ENCODE measurements at regions not wholly inside any gene's neighbourhood (a gene's known extent, or its start where the extent isn't known, plus 50 kb on each side); places are given as distances from the start of the nearest gene placed in this dataset.

DNA sequence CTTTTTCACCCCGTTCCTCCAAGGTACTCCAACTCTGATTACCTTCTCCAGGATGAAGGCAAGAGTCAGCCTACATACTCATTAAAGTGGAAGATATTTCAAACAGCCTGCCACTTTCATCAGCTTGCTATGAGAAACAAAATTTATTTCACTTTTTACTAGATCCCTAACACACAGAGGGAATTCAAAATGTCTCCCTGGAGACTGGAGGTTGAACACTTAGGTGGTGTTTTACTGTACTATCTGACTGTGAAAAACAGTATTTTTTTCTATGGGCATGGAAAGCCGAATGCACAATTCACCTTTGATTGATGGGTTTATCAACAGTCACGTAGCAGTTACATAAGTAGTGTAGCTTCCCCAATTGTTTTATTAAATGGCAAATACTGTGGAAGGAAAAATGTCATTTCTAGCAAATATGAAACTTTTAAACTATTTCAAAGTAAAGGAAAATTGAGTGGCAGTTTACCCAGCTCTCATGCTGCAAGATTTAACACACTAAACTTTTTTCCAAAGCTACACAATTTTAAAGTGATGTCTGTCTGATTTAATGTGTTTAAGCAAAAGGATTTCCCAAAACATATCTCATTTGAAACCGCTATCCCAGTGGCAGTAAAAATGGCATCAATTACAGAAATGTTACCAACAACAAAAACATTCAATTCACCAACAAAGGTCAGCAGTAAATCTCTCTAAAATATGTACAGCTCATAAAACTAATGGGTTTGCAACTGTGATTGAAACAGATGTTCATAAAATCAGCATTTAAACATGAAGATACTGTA, 125.0 kb upstream of the TLE4 start:
- H3K4me3 ChIP-seq (ENCODE audit: low read depth, low read length) = no peak overlapping the region
- DNase-seq (ENCODE audit: low read depth) = no peak
- TF ChIP-seq, protein P1, sequence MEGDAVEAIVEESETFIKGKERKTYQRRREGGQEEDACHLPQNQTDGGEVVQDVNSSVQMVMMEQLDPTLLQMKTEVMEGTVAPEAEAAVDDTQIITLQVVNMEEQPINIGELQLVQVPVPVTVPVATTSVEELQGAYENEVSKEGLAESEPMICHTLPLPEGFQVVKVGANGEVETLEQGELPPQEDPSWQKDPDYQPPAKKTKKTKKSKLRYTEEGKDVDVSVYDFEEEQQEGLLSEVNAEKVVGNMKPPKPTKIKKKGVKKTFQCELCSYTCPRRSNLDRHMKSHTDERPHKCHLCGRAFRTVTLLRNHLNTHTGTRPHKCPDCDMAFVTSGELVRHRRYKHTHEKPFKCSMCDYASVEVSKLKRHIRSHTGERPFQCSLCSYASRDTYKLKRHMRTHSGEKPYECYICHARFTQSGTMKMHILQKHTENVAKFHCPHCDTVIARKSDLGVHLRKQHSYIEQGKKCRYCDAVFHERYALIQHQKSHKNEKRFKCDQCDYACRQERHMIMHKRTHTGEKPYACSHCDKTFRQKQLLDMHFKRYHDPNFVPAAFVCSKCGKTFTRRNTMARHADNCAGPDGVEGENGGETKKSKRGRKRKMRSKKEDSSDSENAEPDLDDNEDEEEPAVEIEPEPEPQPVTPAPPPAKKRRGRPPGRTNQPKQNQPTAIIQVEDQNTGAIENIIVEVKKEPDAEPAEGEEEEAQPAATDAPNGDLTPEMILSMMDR (conservative IDR thresholded peaks at IDR 0.05; ENCODE audit: low read depth, low read length) = no peak

DNA sequence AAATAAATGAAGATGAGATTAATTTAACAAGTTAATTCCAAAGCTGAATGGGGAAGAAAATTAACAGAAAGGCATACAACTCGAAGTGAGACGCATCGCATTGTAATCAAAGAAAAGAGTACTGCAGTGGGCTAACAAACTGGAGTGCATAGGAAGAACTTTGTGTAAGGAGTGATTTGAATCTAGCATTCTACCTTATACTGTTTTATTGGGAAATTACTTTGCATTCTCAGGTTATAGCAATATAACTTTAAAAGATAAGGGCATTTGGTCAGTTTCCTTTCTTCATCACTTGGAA, 124.5 kb upstream of the TLE4 start:
- H3K4me3 ChIP-seq (ENCODE audit: low read depth, low read length) = no peak overlapping the region
- TF ChIP-seq, protein P1 (conservative IDR thresholded peaks at IDR 0.05; ENCODE audit: low read depth, low read length) = no peak
- no peak for DNase-seq (ENCODE audit: low read depth)

DNA sequence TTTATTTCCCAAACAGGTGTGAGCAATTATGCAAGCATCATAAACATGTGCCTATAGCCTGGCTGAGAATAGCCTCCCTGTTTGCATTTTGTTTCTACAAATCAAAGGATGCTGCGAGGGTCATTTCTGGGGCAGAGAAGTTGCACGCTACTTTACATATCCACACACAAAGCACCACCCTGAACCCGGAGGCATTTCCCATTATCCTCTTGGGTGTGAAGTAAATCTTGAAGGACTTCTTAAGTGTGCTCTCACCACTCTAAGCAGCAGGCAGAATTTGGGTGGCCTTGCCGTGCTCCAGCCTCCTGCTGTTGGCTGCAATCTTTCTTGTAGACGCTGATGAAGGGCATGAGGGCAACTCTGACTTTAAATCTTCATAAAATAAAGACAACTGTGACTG, 124.0 kb upstream of the TLE4 start:
- DNase-seq (ENCODE audit: low read depth) = no peak
- TF ChIP-seq, protein P1 (conservative IDR thresholded peaks at IDR 0.05; ENCODE audit: low read depth, low read length) = no peak
- H3K4me3 ChIP-seq (ENCODE audit: low read depth, low read length) = no peak overlapping the region

DNA sequence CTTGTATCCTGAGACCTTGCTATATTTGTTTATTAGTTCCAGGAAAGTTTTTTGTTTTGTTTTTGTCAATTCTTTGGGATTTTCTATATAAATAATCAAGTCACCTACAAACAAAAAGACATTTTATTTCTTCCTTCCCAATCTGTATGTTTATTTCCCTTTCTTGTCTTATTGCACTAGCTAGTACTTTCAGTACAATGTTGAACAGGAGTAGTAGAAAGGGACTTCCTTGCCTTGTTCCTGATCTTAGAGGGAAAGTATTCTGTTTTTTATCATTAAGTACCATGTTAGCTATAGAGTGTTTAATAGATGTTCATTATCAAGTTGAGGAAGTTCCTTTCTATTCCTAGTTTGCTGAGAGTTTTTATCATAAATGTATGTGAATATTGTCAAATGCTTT, 119.5 kb upstream of the TLE4 start:
- DNase-seq (ENCODE audit: low read depth) = no peak
- TF ChIP-seq, protein P1 (conservative IDR thresholded peaks at IDR 0.05; ENCODE audit: low read depth, low read length) = no peak
- no peak overlapping the region for H3K4me3 ChIP-seq (ENCODE audit: low read depth, low read length)

DNA sequence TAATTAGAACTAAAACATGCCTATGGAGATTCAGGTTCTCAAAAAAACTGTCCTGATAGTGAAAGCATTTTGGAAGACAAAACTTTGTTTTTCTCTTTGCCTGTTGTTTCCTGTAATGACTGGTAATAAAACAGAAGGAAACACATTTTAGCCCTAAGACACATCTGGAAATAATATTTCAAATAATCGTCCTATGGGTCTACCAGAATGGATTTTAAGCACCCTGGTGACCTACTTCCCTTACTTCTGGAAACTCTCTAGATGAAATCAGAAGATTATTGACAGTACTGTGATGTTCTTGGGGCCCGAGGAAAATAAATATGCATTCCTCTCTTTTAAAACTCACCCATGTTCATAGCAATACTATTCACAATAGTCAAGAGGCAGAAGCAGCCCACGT, 110.1 kb upstream of the TLE4 start:
- TF ChIP-seq, protein P1 (conservative IDR thresholded peaks at IDR 0.05; ENCODE audit: low read depth, low read length) = no peak
- H3K4me3 ChIP-seq (ENCODE audit: low read depth, low read length) = no peak overlapping the region
- DNase-seq (ENCODE audit: low read depth) = no peak

DNA sequence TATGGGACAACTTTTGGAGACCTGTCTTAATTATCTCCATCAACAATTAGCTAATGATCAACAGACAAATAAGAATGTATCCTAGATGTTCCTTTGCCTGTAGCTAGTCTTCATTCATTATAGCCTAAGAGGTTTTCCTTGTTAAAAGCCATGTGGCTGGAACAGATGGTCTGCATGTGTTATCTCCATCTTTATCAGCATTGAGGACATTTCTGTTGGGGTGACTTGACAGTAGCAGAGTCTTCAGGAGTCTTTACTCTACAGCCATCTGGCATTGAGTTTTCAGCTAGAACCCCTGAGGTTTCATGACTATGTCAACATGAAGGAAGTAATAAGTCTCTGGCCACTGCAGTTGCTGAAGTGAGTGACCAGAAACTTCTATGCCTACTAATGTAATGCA, 106.6 kb upstream of the TLE4 start:
- TF ChIP-seq, protein P1 (conservative IDR thresholded peaks at IDR 0.05; ENCODE audit: low read depth, low read length) = no peak
- DNase-seq (ENCODE audit: low read depth) = no peak
- H3K4me3 ChIP-seq (ENCODE audit: low read depth, low read length) = no peak overlapping the region

DNA sequence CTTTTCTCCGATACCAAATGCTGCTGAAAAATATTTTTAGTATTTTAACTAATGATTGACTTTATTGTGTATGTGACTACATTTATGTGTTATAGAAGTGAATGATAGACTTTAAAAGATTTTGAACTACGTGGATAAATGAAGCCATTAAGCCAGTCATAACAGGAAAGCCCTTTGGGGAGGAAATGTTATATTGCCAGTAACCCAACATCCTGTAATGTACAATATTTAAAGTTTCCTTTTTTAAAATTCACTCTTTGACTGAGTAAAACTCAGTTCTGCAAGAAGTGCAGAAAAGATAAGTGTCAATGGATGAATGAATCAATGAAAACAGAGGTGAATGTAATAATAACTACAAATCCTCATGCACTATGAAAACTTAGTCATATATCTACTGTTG, 102.6 kb upstream of the TLE4 start:
- H3K4me3 ChIP-seq (ENCODE audit: low read depth, low read length) = no peak overlapping the region
- no peak for DNase-seq (ENCODE audit: low read depth)
- TF ChIP-seq, protein P1 (conservative IDR thresholded peaks at IDR 0.05; ENCODE audit: low read depth, low read length) = no peak
